PC-3 (cell line): ENCODE measurements at regions not wholly inside any gene's neighbourhood (a gene's known extent, or its start where the extent isn't known, plus 50 kb on each side); places are given as distances from the start of the nearest gene placed in this dataset.
"Not testable (repeated sequence)": the region's sequence is repeated elsewhere in the genome, so short reads cannot be mapped to it uniquely, and the experiment has no call there.

Source experiments
- ATAC-seq: fragments of 200-7000 bp; cut with Tn5 transposase; 2 replicates; pipeline ENCODE4 v1.9.1; 2020; ENCODE audit warnings: mild to moderate bottlenecking, moderate library complexity
- BruUV-seq: library from RNA; stranded (reverse); fragments of 400-500 nt; replicated peaks from 2 replicates; lab custom pipeline; 2021; lab: Mats Ljungman, UMichigan
- CTCF ChIA-PET: fragments of 300-600 bp; sonication (Branson Sonifier 250); formaldehyde crosslinking; loops from one replicate; lab custom pipeline; 2022; ENCODE audit warnings: antibody characterized with exemption; lab: Charles Lee
- POLR2A ChIA-PET: fragments of 300-600 bp; sonication (Branson Sonifier 250); formaldehyde crosslinking; loops from one replicate; lab custom pipeline; 2022; ENCODE audit warnings: antibody characterized with exemption; ENCODE audit not compliant: unreplicated experiment; lab: Charles Lee
- DNase-seq: peaks from one replicate; pipeline ENCODE4 v3.0.0-alpha.2; 2015
- H2AFZ ChIP-seq: fragments of 300-600 bp; sonication (generic); 2 replicates; pipeline ENCODE4 v1.6.0; 2016; ENCODE audit warnings: antibody characterized with exemption, low read length
- H3F3A ChIP-seq: fragments of 300-600 bp; sonication (generic); one replicate; pipeline ENCODE4 v1.6.0; 2017; ENCODE audit warnings: antibody characterized with exemption, low read length, control low read depth, mild to moderate bottlenecking; ENCODE audit not compliant: unreplicated experiment
- H3K27ac ChIP-seq: fragments of 300-600 bp; sonication (generic); 2 replicates; pipeline ENCODE4 v1.5.1; 2016; ENCODE audit warnings: mild to moderate bottlenecking, low read length
- H3K27me3 ChIP-seq: fragments of 300-600 bp; sonication (generic); 2 replicates; pipeline ENCODE4 v1.6.1; 2016; ENCODE audit warnings: low read length, mixed read lengths
- H3K36me3 ChIP-seq: fragments of 300-600 bp; sonication (generic); 2 replicates; pipeline ENCODE4 v1.6.1; 2016; ENCODE audit warnings: low read depth, mixed run types, low read length, mixed read lengths
- H3K4me1 ChIP-seq: fragments of 300-600 bp; sonication (generic); 2 replicates; pipeline ENCODE4 v1.5.1; 2016; ENCODE audit warnings: low read length; ENCODE audit not compliant: insufficient read depth
- H3K4me2 ChIP-seq: fragments of 300-600 bp; sonication (generic); 2 replicates; pipeline ENCODE4 v1.6.0; 2016; ENCODE audit warnings: low read length
- H3K4me3 ChIP-seq: fragments of 300-600 bp; sonication (generic); 2 replicates; pipeline ENCODE4 v1.5.1; 2016; ENCODE audit warnings: mild to moderate bottlenecking, low read length, mixed read lengths
- H3K79me2 ChIP-seq: fragments of 300-600 bp; sonication (generic); 2 replicates; pipeline ENCODE4 v1.6.1; 2017; ENCODE audit warnings: low read length, mixed read lengths
- H3K9ac ChIP-seq: fragments of 300-600 bp; sonication (generic); 2 replicates; pipeline ENCODE4 v1.6.0; 2016; ENCODE audit warnings: mild to moderate bottlenecking, low read length
- H3K9me2 ChIP-seq: fragments of 300-600 bp; sonication (generic); replicated peaks from 2 replicates; pipeline ENCODE4 v1.6.1; 2016; ENCODE audit warnings: mixed run types, low read length, mixed read lengths
- H3K9me3 ChIP-seq: fragments of 300-600 bp; sonication (generic); 2 replicates; pipeline ENCODE4 v1.6.1; 2016; ENCODE audit warnings: low read length, mixed read lengths
- H4K20me1 ChIP-seq: fragments of 300-600 bp; sonication (generic); 2 replicates; pipeline ENCODE4 v1.6.1; 2016; ENCODE audit warnings: low read length, mixed read lengths
- EZH2 ChIP-seq: fragments of 300-600 bp; sonication (generic); IDR thresholded peaks from one replicate; pipeline ENCODE4 v1.6.1; 2017; ENCODE audit warnings: antibody characterized with exemption, mild to moderate bottlenecking, low read length; ENCODE audit not compliant: unreplicated experiment
- EZH2phosphoT487 ChIP-seq: fragments of 300-600 bp; sonication (generic); IDR thresholded peaks from 2 replicates; pipeline ENCODE4 v1.6.1; 2018; ENCODE audit warnings: mild to moderate bottlenecking, antibody characterized with exemption, low read length, borderline replicate concordance
- intact Hi-C: fragments of 100-400 bp; cut with micrococcal nuclease; formaldehyde crosslinking; loops from 2 replicates; pipeline ENCODE4 v1.9.0; 2023
- TF ChIP-seq, protein P1 (sequence below): fragments of 300-600 bp; sonication (generic); conservative IDR thresholded peaks from 2 replicates; pipeline ENCODE4 v1.5.1; 2017; ENCODE audit warnings: antibody characterized with exemption, low read depth, mild to moderate bottlenecking, low read length

DNA sequence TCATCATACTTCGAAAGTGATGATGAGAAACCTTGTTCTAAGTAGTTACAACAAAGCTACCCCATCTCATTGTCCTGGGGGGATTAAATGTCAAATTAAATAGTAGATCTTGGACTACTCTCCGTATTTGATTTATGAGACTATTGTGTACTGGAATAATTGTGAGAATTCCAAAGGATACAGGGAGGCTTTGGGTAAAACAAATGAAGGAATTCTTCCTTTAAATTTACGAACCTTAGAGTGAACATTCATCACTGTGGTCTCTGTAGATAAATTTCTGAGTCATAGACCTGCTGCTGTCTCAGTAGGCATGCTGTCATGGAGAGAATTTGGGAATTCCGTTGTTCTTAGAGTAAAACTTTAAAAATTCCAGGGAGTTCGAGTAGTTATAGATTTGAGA lies 836.2 kb downstream of the DNAH5 start:
- Histone ChIP-seq H3K9ac (no peak overlapping the region), H3K27ac (peak overlapping the region; percentile 0; the same call in 1 of the 2 replicates), H3K4me1 (peaks cover 11% of the 10 kb centered on the region; the same call in 1 of the 2 replicates), H3F3A (no peaks in the 10 kb centered on the region), H3K27me3 (no peaks in the 10 kb centered on the region), H2AFZ (peak overlapping the region; percentile 5; the same call in 1 of the 2 replicates), H3K4me3 (peak overlapping the region; percentile 23; the same call in 1 of the 2 replicates), H3K9me3 (no peaks in the 10 kb centered on the region), H3K4me2 (peak overlapping the region; percentile 29), H4K20me1 (no peaks in the 10 kb centered on the region), H3K36me3 (no peaks in the 10 kb centered on the region), H3K79me2 (no peaks in the 10 kb centered on the region), H3K9me2 (no peaks in the 10 kb centered on the region)
- CTCF ChIA-PET = no interaction called here
- no TSS peak for BruUV-seq
- no peak for TF ChIP-seq EZH2phosphoT487
- TF ChIP-seq, protein P1, sequence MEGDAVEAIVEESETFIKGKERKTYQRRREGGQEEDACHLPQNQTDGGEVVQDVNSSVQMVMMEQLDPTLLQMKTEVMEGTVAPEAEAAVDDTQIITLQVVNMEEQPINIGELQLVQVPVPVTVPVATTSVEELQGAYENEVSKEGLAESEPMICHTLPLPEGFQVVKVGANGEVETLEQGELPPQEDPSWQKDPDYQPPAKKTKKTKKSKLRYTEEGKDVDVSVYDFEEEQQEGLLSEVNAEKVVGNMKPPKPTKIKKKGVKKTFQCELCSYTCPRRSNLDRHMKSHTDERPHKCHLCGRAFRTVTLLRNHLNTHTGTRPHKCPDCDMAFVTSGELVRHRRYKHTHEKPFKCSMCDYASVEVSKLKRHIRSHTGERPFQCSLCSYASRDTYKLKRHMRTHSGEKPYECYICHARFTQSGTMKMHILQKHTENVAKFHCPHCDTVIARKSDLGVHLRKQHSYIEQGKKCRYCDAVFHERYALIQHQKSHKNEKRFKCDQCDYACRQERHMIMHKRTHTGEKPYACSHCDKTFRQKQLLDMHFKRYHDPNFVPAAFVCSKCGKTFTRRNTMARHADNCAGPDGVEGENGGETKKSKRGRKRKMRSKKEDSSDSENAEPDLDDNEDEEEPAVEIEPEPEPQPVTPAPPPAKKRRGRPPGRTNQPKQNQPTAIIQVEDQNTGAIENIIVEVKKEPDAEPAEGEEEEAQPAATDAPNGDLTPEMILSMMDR = no peak
- TF ChIP-seq EZH2 = no peak
- DNase-seq (peak; percentile 54), ATAC-seq (peak; percentile 73)
- intact Hi-C loops = loop anchor here (10.0 kb wide), 1 partner anchor 813 kb away; no protein-coding TSS in a partner anchor
- POLR2A ChIA-PET = no interaction called here

DNA sequence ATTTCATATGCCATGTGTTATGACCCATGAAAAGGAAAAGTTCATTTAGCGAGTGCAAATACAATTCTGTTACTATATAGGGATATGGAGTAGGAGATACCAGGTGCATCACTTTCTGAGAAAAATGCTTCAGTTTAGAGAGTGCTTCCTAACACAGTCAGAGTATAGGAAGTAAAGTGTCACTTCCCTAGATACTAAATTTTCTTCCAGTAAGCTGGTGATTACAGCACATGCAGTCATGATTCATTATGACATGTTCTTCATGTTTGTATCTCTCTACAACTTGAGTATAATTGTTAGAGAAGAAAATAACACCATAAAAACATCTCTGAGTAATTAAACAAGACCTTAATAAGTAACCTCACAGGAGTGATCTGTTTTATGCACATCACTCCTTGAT lies 837.0 kb downstream of the DNAH5 start:
- H3K4me1 ChIP-seq = peaks cover 11% of the 10 kb centered on the region; the same call in 1 of the 2 replicates
- intact Hi-C loops = loop anchor here (10.0 kb wide), 1 partner anchor 813 kb away; no protein-coding TSS in a partner anchor
- H3K9me2 ChIP-seq = no peaks in the 10 kb centered on the region
- TF ChIP-seq, protein P1 = no peak
- no peak for TF ChIP-seq EZH2
- no peak for TF ChIP-seq EZH2phosphoT487
- 0 out of 2 replicates have a peak overlapping the region, but pooled peaks have one; percentile 23 for H3K4me3 ChIP-seq
- H3K27me3 ChIP-seq = no peaks in the 10 kb centered on the region
- CTCF ChIA-PET = no interaction called here
- H3K4me2 ChIP-seq = peak overlapping the region; percentile 29; the same call in 1 of the 2 replicates
- H4K20me1 ChIP-seq = no peaks in the 10 kb centered on the region
- no peaks in the 10 kb centered on the region for H3K9me3 ChIP-seq
- ATAC-seq (peak; percentile 74), DNase-seq (peak; percentile 38)
- H3K9ac ChIP-seq = no peak overlapping the region
- H3K79me2 ChIP-seq = no peaks in the 10 kb centered on the region
- H3K36me3 ChIP-seq = no peaks in the 10 kb centered on the region
- H2AFZ ChIP-seq = no peak overlapping the region
- no peak overlapping the region for H3K27ac ChIP-seq
- POLR2A ChIA-PET = no interaction called here
- BruUV-seq = no TSS peak
- no peaks in the 10 kb centered on the region for H3F3A ChIP-seq

DNA sequence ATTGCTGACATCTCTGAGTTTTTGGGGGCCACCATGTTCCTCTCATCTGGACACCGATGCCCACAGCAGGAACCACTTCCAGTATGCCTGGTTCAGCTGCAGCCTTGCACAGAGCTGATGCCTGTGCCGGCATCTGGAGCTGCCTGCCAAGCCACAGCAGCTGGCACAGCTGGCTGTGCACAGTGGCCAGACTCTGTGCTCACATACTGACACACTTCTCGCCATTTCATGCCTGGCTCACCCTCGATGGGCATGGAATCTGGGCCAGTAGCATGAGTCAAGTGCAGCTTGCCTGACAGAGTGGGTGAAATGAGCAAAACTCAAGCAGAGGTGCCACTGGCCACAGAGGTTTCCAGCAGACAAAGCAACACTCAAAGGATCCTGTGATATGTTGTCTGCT lies 863.4 kb downstream of the DNAH5 start:
- intact Hi-C loops = no loop called here

DNA sequence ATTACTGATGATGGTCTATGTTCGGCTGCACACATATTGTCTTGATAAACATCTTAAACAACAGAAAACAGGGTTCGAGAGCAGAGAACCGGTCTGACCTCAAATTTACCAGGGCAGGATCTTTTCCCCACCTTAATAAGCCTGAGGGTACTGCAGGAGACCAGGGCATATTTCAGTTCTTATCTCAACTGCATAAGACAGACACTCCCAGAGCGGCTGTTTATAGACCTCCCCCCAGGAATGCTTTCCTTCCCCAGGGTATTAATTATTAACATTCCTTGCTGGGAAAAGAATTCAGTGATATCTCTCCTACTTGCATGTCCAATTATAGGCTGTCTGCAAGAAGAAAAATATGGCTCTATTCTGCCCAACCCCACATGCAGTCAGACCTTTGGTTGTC lies 871.6 kb downstream of the DNAH5 start:
- BruUV-seq, H3K9me2 ChIP-seq, H2AFZ ChIP-seq, H3K27ac ChIP-seq, H3F3A ChIP-seq, H3K79me2 ChIP-seq, H3K9ac ChIP-seq, DNase-seq, H3K36me3 ChIP-seq, intact Hi-C loops, H3K4me3 ChIP-seq, H3K27me3 ChIP-seq, ATAC-seq, H4K20me1 ChIP-seq, POLR2A ChIA-PET, H3K4me2 ChIP-seq, CTCF ChIA-PET, H3K4me1 ChIP-seq: not testable (repeated sequence)
- peaks cover 18% of the 10 kb centered on the region for H3K9me3 ChIP-seq

More for the DNA sequence above, 863.4 kb downstream of the DNAH5 start:
- BruUV-seq = no TSS peak
- no peaks in the 10 kb centered on the region for H3K9me2 ChIP-seq
- H3K79me2 ChIP-seq = no peaks in the 10 kb centered on the region
- no peaks in the 10 kb centered on the region for H3K36me3 ChIP-seq
- H3K4me1 ChIP-seq = no peaks in the 10 kb centered on the region
- DNase-seq (no peak), ATAC-seq (no peak)
- H3K4me3 ChIP-seq = no peak overlapping the region
- POLR2A ChIA-PET = no interaction called here
- H3K27ac ChIP-seq = no peak overlapping the region
- no peaks in the 10 kb centered on the region for H3F3A ChIP-seq
- no peak for TF ChIP-seq EZH2phosphoT487
- TF ChIP-seq, protein P1 = no peak
- TF ChIP-seq EZH2 = no peak
- CTCF ChIA-PET = no interaction called here
- H2AFZ ChIP-seq = no peak overlapping the region
- no peak overlapping the region for H3K9ac ChIP-seq
- H4K20me1 ChIP-seq = no peaks in the 10 kb centered on the region
- H3K27me3 ChIP-seq = no peaks in the 10 kb centered on the region
- H3K9me3 ChIP-seq = no peaks in the 10 kb centered on the region
- no peak overlapping the region for H3K4me2 ChIP-seq
